ENCODE measurements at regions not wholly inside any gene's neighbourhood (a gene's known extent, or its start where the extent isn't known, plus 50 kb on each side); places are given as distances from the start of the nearest gene placed in this dataset.

- TF ChIP-seq, protein P1, sequence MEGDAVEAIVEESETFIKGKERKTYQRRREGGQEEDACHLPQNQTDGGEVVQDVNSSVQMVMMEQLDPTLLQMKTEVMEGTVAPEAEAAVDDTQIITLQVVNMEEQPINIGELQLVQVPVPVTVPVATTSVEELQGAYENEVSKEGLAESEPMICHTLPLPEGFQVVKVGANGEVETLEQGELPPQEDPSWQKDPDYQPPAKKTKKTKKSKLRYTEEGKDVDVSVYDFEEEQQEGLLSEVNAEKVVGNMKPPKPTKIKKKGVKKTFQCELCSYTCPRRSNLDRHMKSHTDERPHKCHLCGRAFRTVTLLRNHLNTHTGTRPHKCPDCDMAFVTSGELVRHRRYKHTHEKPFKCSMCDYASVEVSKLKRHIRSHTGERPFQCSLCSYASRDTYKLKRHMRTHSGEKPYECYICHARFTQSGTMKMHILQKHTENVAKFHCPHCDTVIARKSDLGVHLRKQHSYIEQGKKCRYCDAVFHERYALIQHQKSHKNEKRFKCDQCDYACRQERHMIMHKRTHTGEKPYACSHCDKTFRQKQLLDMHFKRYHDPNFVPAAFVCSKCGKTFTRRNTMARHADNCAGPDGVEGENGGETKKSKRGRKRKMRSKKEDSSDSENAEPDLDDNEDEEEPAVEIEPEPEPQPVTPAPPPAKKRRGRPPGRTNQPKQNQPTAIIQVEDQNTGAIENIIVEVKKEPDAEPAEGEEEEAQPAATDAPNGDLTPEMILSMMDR (IDR thresholded peaks at IDR 0.05): no peak
- H3K36me3 ChIP-seq (ENCODE audit: low read depth, missing control alignments): no peaks in the 10 kb centered on the region
- H3K4me3 ChIP-seq: no peak overlapping the region
- no peak for DNase-seq
- intact Hi-C loops (cut with DNase I; ENCODE audit: low total_unique reads): no loop called here
- 68 to 73% methylated on average over 3 of the region's 3 CpGs for WGBS, 2 donors
- H3K27me3 ChIP-seq: no peaks in the 10 kb centered on the region
- H3K4me1 ChIP-seq: no peaks in the 10 kb centered on the region
- no peak overlapping the region for H3K27ac ChIP-seq
- H3K9me3 ChIP-seq: no peaks in the 10 kb centered on the region
Observed at GRCh38 chr9:75210215-75210614, 121.9 kb downstream of the OSTF1 start.

DNA sequence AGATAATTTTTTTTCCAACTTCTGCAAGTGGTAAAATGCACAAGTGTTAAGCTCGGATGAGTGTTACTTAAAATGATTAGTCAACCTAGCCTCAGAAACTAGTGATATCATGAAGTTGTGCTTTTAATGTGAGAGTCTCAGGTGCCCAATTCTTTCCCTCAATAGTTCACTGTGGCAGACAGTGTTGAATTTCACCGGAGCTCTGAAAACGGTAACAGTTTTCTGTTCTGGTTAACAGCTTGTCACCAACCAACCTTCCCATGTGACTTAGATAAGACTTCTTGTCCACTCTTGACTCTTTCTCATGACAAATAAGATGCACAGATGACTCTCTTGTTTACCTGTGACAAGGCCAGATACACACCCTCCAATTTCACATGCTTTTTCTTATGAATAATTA is 125.5 kb downstream of the OSTF1 start:
- DNase-seq: no peak
- no peaks in the 10 kb centered on the region for H3K36me3 ChIP-seq (ENCODE audit: low read depth, missing control alignments)
- no peaks in the 10 kb centered on the region for H3K9me3 ChIP-seq
- no peak overlapping the region for H3K4me3 ChIP-seq
- H3K4me1 ChIP-seq: no peaks in the 10 kb centered on the region
- 89 to 92% methylated on average over 3 of the region's 3 CpGs for WGBS, 2 donors
- intact Hi-C loops (cut with DNase I; ENCODE audit: low total_unique reads): no loop called here
- no peak for TF ChIP-seq POLR2A (IDR thresholded peaks at IDR 0.05)
- TF ChIP-seq, protein P1 (IDR thresholded peaks at IDR 0.05): no peak
- no peak overlapping the region for H3K27ac ChIP-seq
- H3K27me3 ChIP-seq: no peaks in the 10 kb centered on the region

GRCh38 chr9:75226403-75227139 is 138.3 kb downstream of the OSTF1 start:
- no peak overlapping the region for H3K4me3 ChIP-seq

GRCh38 chr9:75228893-75229292 is 140.6 kb downstream of the OSTF1 start:
- no peak overlapping the region for H3K27ac ChIP-seq
- no peaks in the 10 kb centered on the region for H3K9me3 ChIP-seq
- H3K4me3 ChIP-seq: no peak overlapping the region
- TF ChIP-seq POLR2A (IDR thresholded peaks at IDR 0.05): no peak
- TF ChIP-seq, protein P1 (IDR thresholded peaks at IDR 0.05): no peak
- WGBS, 2 donors: 72 to 76% methylated on average over 3 of the region's 3 CpGs
- H3K4me1 ChIP-seq: peaks cover 5% of the 10 kb centered on the region
- no peaks in the 10 kb centered on the region for H3K27me3 ChIP-seq
- H3K36me3 ChIP-seq (ENCODE audit: low read depth, missing control alignments): no peaks in the 10 kb centered on the region
- DNase-seq: no peak
- intact Hi-C loops (cut with DNase I; ENCODE audit: low total_unique reads): no loop called here

More at GRCh38 chr9:75226403-75227139, 138.3 kb downstream of the OSTF1 start:
- no peaks in the 10 kb centered on the region for H3K9me3 ChIP-seq
- intact Hi-C loops (cut with DNase I; ENCODE audit: low total_unique reads): no loop called here
- H3K27me3 ChIP-seq: no peaks in the 10 kb centered on the region
- TF ChIP-seq, protein P1 (IDR thresholded peaks at IDR 0.05): no peak
- no peak for TF ChIP-seq POLR2A (IDR thresholded peaks at IDR 0.05)
- WGBS, 2 donors: 86 to 88% methylated on average over 2 of the region's 2 CpGs
- DNase-seq: no peak
- no peaks in the 10 kb centered on the region for H3K36me3 ChIP-seq (ENCODE audit: low read depth, missing control alignments)
- no peak overlapping the region for H3K27ac ChIP-seq
- peaks cover 5% of the 10 kb centered on the region for H3K4me1 ChIP-seq

Data from testis (tissue), 2 donors.